Activated B cell treated with CpG ODN at 0.5 μM for 24 hours (primary cell): ENCODE measurements at regions not wholly inside any gene's neighbourhood (a gene's known extent, or its start where the extent isn't known, plus 50 kb on each side); places are given as distances from the start of the nearest gene placed in this dataset.

Source experiments
- ATAC-seq: fragments of 200-7000 bp; cut with Tn5 transposase; one replicate; pipeline ENCODE4 v1.10.0; 2021; ENCODE audit warnings: low read depth, mild to moderate bottlenecking, moderate library complexity
- CTCF ChIA-PET: fragments of 350-600 bp; sonication (Branson Sonifier 250); formaldehyde crosslinking; loops from one replicate; lab custom pipeline; 2021; ENCODE audit warnings: antibody characterized with exemption; lab: Charles Lee
- POLR2A ChIA-PET: fragments of 350-600 bp; sonication (Branson Sonifier 250); formaldehyde crosslinking; loops from one replicate; lab custom pipeline; 2021; ENCODE audit warnings: antibody characterized with exemption; lab: Charles Lee
- DNase-seq: peaks from one replicate; pipeline ENCODE4 v3.0.0; 2022
- H3K27ac Mint-ChIP-seq: one replicate; pipeline ENCODE4 v1.8.0; 2020; ENCODE audit warnings: mixed read lengths
- H3K27me3 Mint-ChIP-seq: one replicate; pipeline ENCODE4 v1.8.0; 2021; ENCODE audit warnings: mixed read lengths
- H3K36me3 Mint-ChIP-seq: one replicate; pipeline ENCODE4 v1.8.0; 2021; ENCODE audit warnings: low read depth, mixed read lengths
- H3K4me1 Mint-ChIP-seq: one replicate; pipeline ENCODE4 v1.8.0; 2021; ENCODE audit warnings: mixed read lengths
- H3K4me3 Mint-ChIP-seq: one replicate; pipeline ENCODE4 v1.8.0; 2020; ENCODE audit warnings: mild to moderate bottlenecking, mixed read lengths
- H3K9me3 Mint-ChIP-seq: one replicate; pipeline ENCODE4 v1.8.0; 2020; ENCODE audit warnings: mixed read lengths
- intact Hi-C: fragments of 100-400 bp; cut with micrococcal nuclease; formaldehyde crosslinking; loops from one replicate; pipeline ENCODE4 v1.15.1; 2024
- TF ChIP-seq, protein P1 (sequence below): fragments of 200-600 bp; IDR thresholded peaks from one replicate; pipeline ENCODE4 v1.8.0; 2022; ENCODE audit warnings: antibody characterized with exemption, mild to moderate bottlenecking

DNA sequence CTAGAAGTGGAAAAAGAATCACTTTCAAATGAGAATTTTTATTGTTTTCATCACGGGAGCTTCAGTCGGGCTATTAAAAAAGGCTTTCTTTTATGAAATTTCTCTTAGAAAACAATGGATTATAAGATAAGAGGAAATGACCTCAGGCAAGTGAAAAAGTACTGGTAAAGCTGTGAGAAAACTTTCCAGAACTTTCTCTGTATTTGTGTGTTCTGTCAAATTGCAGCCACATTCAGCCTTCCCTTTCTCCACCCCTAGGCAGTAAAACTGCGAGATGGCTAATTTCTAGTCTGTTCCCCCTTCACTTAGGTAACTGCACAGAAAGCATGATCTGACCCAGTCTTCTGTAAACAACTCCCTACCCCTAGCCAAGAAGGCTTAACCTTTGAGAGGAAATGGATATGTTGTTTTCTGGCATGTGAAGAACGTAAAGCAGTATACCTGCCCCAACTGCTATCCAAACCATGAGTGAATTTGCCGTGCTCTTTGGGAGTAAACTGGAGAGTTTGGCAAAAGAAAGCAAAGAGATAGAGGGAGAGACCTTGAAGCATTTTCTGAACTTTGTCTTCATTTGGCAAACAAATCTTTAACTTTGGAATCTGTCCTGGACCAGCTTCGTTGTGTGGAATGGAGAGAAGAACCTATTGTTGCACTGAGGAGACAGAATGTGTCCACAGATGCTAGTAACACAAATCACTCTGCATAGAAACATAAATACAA is 105.4 kb downstream of the ETAA1 start:
- TF ChIP-seq, protein P1, sequence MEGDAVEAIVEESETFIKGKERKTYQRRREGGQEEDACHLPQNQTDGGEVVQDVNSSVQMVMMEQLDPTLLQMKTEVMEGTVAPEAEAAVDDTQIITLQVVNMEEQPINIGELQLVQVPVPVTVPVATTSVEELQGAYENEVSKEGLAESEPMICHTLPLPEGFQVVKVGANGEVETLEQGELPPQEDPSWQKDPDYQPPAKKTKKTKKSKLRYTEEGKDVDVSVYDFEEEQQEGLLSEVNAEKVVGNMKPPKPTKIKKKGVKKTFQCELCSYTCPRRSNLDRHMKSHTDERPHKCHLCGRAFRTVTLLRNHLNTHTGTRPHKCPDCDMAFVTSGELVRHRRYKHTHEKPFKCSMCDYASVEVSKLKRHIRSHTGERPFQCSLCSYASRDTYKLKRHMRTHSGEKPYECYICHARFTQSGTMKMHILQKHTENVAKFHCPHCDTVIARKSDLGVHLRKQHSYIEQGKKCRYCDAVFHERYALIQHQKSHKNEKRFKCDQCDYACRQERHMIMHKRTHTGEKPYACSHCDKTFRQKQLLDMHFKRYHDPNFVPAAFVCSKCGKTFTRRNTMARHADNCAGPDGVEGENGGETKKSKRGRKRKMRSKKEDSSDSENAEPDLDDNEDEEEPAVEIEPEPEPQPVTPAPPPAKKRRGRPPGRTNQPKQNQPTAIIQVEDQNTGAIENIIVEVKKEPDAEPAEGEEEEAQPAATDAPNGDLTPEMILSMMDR: no peak
- Mint-ChIP-seq H3K9me3 (peaks cover 3% of the 10 kb centered on the region), H3K27ac (no peak overlapping the region), H3K36me3 (no peaks in the 10 kb centered on the region), H3K4me1 (no peaks in the 10 kb centered on the region), H3K27me3 (no peaks in the 10 kb centered on the region), H3K4me3 (no peak overlapping the region)
- POLR2A ChIA-PET: no interaction called here
- ATAC-seq (no peak), DNase-seq (no peak)
- CTCF ChIA-PET: no interaction called here
- intact Hi-C loops: no loop called here

DNA sequence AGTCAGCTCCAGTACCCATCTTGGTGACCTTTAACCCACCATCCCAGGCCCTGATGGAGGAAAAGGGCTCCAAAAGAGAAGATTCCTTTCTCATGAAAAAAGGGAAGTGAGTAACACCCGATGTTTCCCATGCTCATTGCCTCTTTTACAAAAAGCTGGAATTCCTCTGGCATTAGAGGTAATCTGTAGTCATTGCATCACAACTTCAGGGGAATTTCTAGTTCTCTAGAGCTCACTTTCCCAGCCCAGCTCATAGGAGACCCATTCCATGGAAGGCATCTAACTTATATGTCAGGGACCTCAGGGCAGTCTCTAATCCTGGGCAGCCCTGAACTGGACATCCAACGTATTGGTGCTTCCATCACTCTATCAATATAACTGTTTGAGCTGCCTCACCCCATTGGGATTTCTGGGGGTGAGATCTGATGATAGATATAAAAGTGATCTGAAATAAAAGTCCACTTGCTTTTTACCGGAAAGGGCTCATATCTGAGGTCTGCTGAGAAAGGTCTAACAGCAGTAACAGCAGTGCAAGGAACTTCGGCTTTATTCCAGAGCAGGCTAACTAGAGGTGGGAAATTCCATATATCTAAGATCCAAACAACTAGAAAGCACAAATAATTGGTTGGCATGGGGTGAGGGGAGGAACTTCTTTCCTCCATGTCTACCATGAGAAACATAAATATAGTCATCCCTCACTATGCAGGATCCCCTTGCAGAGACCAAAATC is 106.1 kb downstream of the ETAA1 start:
- DNase-seq (no peak), ATAC-seq (no peak)
- no peaks in the 10 kb centered on the region for H3K4me1 Mint-ChIP-seq
- no peak overlapping the region for H3K27ac Mint-ChIP-seq
- POLR2A ChIA-PET: no interaction called here
- TF ChIP-seq, protein P1: no peak
- intact Hi-C loops: no loop called here
- H3K4me3 Mint-ChIP-seq: no peak overlapping the region
- peaks cover 3% of the 10 kb centered on the region for H3K9me3 Mint-ChIP-seq
- no peaks in the 10 kb centered on the region for H3K36me3 Mint-ChIP-seq
- CTCF ChIA-PET: no interaction called here
- no peaks in the 10 kb centered on the region for H3K27me3 Mint-ChIP-seq

DNA sequence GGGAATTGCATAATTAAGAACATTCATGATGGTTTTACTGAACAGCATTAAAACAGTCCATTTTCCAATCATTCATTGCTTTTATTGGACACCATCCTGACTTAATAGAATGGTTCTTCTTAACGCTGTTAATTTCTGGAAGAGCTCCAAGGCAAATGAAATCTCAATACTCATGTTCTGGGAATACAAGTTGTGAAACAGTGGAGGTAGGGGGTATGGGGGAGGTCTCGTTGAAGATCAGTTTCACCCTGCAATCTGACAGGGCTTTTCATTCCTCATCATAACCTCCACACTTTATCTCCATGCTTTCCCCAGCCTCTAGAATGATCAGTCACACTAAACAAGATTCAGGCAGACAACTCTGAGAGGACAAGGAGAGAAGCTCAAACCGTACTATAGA is 113.6 kb downstream of the ETAA1 start:
- Mint-ChIP-seq H3K9me3 (peaks cover 3% of the 10 kb centered on the region), H3K4me1 (no peaks in the 10 kb centered on the region), H3K27ac (no peak overlapping the region), H3K36me3 (no peaks in the 10 kb centered on the region), H3K4me3 (no peak overlapping the region), H3K27me3 (no peaks in the 10 kb centered on the region)
- CTCF ChIA-PET: no interaction called here
- DNase-seq (no peak), ATAC-seq (no peak)
- TF ChIP-seq, protein P1: no peak
- POLR2A ChIA-PET: no interaction called here
- intact Hi-C loops: no loop called here

DNA sequence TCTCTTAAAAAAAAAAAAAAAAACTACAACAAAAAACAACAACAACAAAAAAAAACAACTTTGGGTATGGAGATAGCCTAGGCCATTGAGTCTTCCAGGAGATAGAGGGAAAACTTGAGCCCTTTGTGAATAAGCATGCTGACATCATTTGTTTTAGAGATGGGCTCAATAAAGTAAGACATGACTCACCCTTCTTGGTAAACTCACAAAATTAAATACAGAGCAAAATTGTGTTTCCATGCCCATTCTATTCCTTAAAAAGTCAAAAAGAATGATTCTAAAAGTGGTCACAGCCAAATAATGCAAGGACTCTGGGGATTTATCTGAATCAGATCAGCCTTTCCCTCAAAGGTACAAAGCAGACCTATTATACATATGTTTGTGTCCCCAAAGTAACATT is 117.4 kb downstream of the ETAA1 start:
- ChIA-PET CTCF (no interaction called here), POLR2A (no interaction called here)
- Mint-ChIP-seq H3K36me3 (no peaks in the 10 kb centered on the region), H3K4me3 (no peak overlapping the region), H3K27me3 (no peaks in the 10 kb centered on the region), H3K9me3 (no peaks in the 10 kb centered on the region), H3K27ac (no peak overlapping the region), H3K4me1 (no peaks in the 10 kb centered on the region)
- DNase-seq (no peak), ATAC-seq (no peak)
- intact Hi-C loops: no loop called here
- TF ChIP-seq, protein P1: no peak

DNA sequence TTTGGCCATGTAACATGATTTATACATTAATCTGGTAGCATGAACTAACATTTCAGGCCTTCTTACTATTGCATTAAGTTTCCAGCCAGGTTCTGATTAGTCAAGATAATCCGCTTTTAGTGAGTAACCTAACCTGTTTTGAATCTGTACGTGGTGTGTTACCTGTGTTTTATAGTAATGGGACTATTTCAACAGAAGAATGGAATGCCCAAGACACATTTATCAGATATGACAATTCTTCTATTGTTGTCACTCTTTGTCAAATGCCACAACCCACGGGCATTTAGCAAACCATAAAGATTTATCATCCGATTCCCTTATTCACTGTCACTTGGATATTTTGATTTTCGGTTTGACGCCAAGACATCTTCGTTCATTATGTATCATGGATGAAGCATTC is 117.9 kb downstream of the ETAA1 start:
- H3K4me3 Mint-ChIP-seq: no peak overlapping the region
- TF ChIP-seq, protein P1: no peak
- H3K36me3 Mint-ChIP-seq: no peaks in the 10 kb centered on the region
- no peaks in the 10 kb centered on the region for H3K9me3 Mint-ChIP-seq
- no peak overlapping the region for H3K27ac Mint-ChIP-seq
- POLR2A ChIA-PET: no interaction called here
- CTCF ChIA-PET: no interaction called here
- ATAC-seq (no peak), DNase-seq (no peak)
- intact Hi-C loops: no loop called here
- no peaks in the 10 kb centered on the region for H3K27me3 Mint-ChIP-seq
- H3K4me1 Mint-ChIP-seq: no peaks in the 10 kb centered on the region
